ENCODE measurements at regions not wholly inside any gene's neighbourhood (a gene's known extent, or its start where the extent isn't known, plus 50 kb on each side); places are given as distances from the start of the nearest gene placed in this dataset.

DNA sequence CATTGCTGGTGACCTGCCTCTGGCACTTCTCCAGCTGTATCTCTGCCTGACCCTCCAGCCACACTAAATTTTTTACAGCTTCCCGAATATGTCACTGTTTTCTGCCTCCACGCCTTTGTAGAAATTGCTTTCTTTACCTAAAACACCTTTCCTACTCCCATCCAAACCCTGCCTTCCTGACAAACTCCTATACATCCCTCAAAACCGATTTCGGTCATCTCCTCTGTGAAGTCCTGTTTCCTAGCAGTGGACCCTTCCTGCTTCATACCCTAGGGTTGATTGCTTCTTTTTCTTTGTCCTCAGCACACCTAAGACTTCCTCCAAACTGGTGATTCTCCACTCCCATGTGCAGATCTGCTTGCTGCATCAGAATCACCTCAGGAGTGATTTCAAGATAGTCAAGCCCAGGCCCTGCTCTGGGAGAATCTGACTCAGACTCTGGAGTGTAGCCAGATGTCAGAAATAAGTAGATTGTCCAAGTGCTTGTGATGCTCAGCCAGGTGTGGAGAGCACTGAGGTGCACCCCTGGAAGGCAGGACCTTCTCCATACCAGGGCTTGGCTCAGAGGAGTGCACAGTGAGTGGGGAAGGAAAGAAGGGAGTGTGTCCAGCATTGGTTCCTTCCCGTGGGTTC, 184.2 kb downstream of the COPRS start:
- Mint-ChIP-seq H3K4me1 (ENCODE audit: low read depth, unreplicated experiment) (peaks cover 4% of the 10 kb centered on the region), H3K27ac (ENCODE audit: unreplicated experiment) (no peak overlapping the region), H3K4me3 (ENCODE audit: unreplicated experiment) (no peak overlapping the region), H3K27me3 (ENCODE audit: unreplicated experiment) (peaks cover 4% of the 10 kb centered on the region), H3K36me3 (ENCODE audit: unreplicated experiment) (peaks cover 5% of the 10 kb centered on the region), H3K9me3 (ENCODE audit: unreplicated experiment) (no peaks in the 10 kb centered on the region)
- TF ChIP-seq, protein P1, sequence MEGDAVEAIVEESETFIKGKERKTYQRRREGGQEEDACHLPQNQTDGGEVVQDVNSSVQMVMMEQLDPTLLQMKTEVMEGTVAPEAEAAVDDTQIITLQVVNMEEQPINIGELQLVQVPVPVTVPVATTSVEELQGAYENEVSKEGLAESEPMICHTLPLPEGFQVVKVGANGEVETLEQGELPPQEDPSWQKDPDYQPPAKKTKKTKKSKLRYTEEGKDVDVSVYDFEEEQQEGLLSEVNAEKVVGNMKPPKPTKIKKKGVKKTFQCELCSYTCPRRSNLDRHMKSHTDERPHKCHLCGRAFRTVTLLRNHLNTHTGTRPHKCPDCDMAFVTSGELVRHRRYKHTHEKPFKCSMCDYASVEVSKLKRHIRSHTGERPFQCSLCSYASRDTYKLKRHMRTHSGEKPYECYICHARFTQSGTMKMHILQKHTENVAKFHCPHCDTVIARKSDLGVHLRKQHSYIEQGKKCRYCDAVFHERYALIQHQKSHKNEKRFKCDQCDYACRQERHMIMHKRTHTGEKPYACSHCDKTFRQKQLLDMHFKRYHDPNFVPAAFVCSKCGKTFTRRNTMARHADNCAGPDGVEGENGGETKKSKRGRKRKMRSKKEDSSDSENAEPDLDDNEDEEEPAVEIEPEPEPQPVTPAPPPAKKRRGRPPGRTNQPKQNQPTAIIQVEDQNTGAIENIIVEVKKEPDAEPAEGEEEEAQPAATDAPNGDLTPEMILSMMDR (IDR thresholded peaks at IDR 0.05; ENCODE audit: partially characterized antibody, unreplicated experiment), result no peak
- no peak for DNase-seq

DNA sequence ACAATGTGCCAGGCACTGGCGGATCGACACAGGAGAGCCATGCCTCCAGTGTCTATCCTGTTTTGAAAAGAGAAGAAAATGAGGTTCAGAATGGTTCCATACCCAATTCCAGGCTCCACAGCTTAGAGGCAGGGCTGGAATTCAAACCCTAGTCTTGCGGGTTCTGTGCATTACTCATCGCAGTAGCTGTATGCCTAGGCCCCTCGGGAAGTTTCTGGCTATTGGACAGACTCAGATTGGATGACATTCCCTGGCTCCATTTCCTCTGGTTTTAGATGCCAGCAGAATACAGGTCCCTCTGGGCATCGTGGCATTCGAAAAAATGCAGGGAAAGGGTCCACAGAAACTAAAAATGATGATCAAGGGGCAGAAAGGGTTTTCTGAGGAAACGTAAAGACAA, 184.7 kb downstream of the COPRS start:
- Mint-ChIP-seq H3K4me1 (ENCODE audit: low read depth, unreplicated experiment) (peaks cover 4% of the 10 kb centered on the region), H3K4me3 (ENCODE audit: unreplicated experiment) (no peak overlapping the region), H3K9me3 (ENCODE audit: unreplicated experiment) (no peaks in the 10 kb centered on the region), H3K27me3 (ENCODE audit: unreplicated experiment) (peaks cover 4% of the 10 kb centered on the region), H3K36me3 (ENCODE audit: unreplicated experiment) (peaks cover 5% of the 10 kb centered on the region), H3K27ac (ENCODE audit: unreplicated experiment) (no peak overlapping the region)
- TF ChIP-seq, protein P1 (IDR thresholded peaks at IDR 0.05; ENCODE audit: partially characterized antibody, unreplicated experiment), result no peak
- no peak for DNase-seq

DNA sequence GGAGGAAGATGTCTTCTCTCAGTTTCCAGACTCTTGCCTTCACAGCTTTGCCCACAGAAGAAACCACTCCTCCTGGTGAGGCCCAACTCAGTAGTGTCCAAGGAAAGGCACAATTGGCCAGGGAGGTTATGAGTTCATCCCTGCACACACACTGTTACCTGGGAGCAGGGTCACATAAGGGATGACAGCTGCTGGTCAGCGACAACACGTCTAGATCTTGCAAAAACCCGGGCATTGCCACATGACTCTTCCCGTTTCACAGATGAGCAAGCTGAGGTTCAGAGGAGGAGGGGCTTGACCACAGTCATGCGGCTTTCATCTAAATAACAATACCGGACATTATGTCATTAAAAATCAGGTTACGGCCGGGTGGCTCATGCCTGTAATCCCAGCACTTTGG, 186.0 kb downstream of the COPRS start:
- H3K27ac Mint-ChIP-seq (ENCODE audit: unreplicated experiment), result no peak overlapping the region
- TF ChIP-seq, protein P1 (IDR thresholded peaks at IDR 0.05; ENCODE audit: partially characterized antibody, unreplicated experiment), result no peak
- peaks cover 5% of the 10 kb centered on the region for H3K36me3 Mint-ChIP-seq (ENCODE audit: unreplicated experiment)

DNA sequence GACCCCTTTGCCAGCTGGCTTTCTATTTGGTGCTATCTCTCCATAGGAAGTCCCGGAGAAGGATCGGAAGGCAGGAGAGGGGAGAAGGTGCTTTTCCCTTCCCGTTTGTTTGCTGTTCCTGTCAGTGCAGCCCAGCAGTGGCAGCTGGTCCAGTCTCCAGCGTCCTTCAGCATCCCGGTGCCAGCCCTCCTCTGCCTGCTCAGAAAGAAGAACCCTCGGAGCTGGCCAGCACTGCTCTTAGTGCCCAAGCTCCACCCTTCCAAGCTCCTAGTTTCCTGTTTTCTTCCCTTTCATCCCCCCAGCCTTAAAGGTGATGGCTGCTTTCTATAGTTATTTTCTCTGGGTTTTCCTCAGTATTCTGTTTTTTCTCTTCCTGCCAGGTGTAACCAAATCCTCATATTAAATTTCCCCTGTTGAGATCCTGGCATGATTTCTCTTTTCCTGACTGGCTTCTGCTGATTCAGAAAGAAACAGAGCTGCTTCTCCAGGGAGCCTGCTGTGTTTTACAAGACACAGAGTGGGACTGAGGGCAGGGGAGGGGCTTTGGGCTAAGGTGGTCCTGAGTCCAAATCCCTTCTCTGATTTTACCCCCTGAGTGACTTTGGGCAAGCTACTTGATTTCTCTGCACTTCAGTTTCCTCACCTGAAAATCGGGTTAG, 186.8 kb downstream of the COPRS start:
- Mint-ChIP-seq H3K36me3 (ENCODE audit: unreplicated experiment) (peaks cover 5% of the 10 kb centered on the region), H3K27ac (ENCODE audit: unreplicated experiment) (no peak overlapping the region), H3K9me3 (ENCODE audit: unreplicated experiment) (peaks cover 2% of the 10 kb centered on the region), H3K4me3 (ENCODE audit: unreplicated experiment) (no peak overlapping the region), H3K27me3 (ENCODE audit: unreplicated experiment) (peaks cover 7% of the 10 kb centered on the region), H3K4me1 (ENCODE audit: low read depth, unreplicated experiment) (no peaks in the 10 kb centered on the region)
- TF ChIP-seq, protein P1 (IDR thresholded peaks at IDR 0.05; ENCODE audit: partially characterized antibody, unreplicated experiment), result no peak
- no peak for DNase-seq

More for the DNA sequence above, 186.0 kb downstream of the COPRS start:
- no peak for DNase-seq
- Mint-ChIP-seq H3K4me3 (ENCODE audit: unreplicated experiment) (no peak overlapping the region), H3K27me3 (ENCODE audit: unreplicated experiment) (peaks cover 6% of the 10 kb centered on the region), H3K9me3 (ENCODE audit: unreplicated experiment) (peaks cover under 1% of the 10 kb centered on the region), H3K4me1 (ENCODE audit: low read depth, unreplicated experiment) (peaks cover 4% of the 10 kb centered on the region)

DNA sequence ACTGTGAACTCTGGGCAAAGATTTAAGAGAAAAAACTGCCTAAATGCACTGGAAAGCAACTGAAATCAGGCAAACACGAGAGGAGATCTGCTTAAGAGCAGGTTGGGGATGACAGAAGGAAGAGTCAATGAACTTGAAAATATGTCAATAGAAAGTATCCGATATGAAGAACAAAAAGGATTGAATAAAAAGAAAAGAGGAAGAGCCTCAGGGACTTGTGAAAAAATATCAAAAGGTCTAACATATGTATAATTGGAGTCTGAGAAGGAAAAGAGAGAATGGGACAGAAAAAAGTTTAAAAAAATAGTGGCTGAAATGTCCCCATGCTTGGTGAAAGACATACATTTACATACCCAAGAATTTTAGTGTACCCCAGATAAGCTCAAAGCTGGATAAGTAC, 195.5 kb downstream of the COPRS start:
- peaks cover 14% of the 10 kb centered on the region for H3K36me3 Mint-ChIP-seq (ENCODE audit: unreplicated experiment)
- peaks cover 16% of the 10 kb centered on the region for H3K9me3 Mint-ChIP-seq (ENCODE audit: unreplicated experiment)
- TF ChIP-seq, protein P1 (IDR thresholded peaks at IDR 0.05; ENCODE audit: partially characterized antibody, unreplicated experiment), result no peak
- no peak overlapping the region for H3K4me3 Mint-ChIP-seq (ENCODE audit: unreplicated experiment)
- no peaks in the 10 kb centered on the region for H3K4me1 Mint-ChIP-seq (ENCODE audit: low read depth, unreplicated experiment)
- DNase-seq, result no peak
- peaks cover 3% of the 10 kb centered on the region for H3K27me3 Mint-ChIP-seq (ENCODE audit: unreplicated experiment)
- no peak overlapping the region for H3K27ac Mint-ChIP-seq (ENCODE audit: unreplicated experiment)

Measured in glutamatergic neuron (in vitro differentiated cells).